ENCODE measurements at regions not wholly inside any gene's neighbourhood (a gene's known extent, or its start where the extent isn't known, plus 50 kb on each side); places are given as distances from the start of the nearest gene placed in this dataset.

DNA sequence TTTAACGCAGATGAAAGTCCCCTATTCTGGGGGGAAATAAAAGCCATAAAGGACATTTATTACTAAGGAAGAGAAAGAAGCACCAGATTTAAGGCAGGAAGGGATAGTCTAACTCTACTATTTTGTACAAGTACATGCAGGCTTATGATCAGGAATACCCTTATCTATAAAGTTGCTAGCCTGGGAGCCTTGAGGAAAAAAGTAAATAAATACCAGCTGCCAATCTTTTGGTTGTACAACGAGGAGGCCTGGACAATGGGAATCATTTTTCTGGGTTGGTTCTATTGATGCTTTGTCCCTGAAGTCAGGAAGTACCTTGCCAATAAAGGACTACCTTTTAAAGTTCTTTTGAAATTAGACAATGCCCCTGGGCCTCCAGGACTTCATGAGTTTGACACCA, 367.8 kb downstream of the LMO4 start:
- H3K36me3 ChIP-seq (ENCODE audit: control insufficient read depth in 3 of 3, insufficient read depth in 2 of 3, low read depth in 1 of 3, low read length in 3 of 3), result no peaks in the 10 kb centered on the region
- peaks cover 0 to 18% of the 10 kb centered on the region in 2 donors for H3K9me3 ChIP-seq (ENCODE audit: control insufficient read depth in 2 of 2, insufficient read depth in 1 of 2, low read depth in 1 of 2, low read length in 1 of 2)
- H3K4me1 ChIP-seq (ENCODE audit: control insufficient read depth in 3 of 3, insufficient read depth in 2 of 3, low read depth in 1 of 3, low read length in 2 of 3), result no peaks in the 10 kb centered on the region
- no peak for FAIRE-seq
- H3K4me3 ChIP-seq (ENCODE audit: low read depth in 1 of 3, low read length in 3 of 3), result no peak overlapping the region
- DNase-seq, result no peak
- WGBS, 3 donors, result 50 to 68% (median 58%) methylated on average over 2 of the region's 2 CpGs
- no peak overlapping the region for H3K27ac ChIP-seq (ENCODE audit: low read depth in 1 of 3, low read length in 2 of 3)
- H3K27me3 ChIP-seq (ENCODE audit: control insufficient read depth in 3 of 3, insufficient read depth in 3 of 3, low read length in 3 of 3), result no peaks in the 10 kb centered on the region

GRCh38 chr1:87702455-87702854, 373.8 kb downstream of the LMO4 start:
- H3K36me3 ChIP-seq (ENCODE audit: control insufficient read depth in 3 of 3, insufficient read depth in 2 of 3, low read depth in 1 of 3, low read length in 3 of 3), result no peaks in the 10 kb centered on the region
- no peak for DNase-seq
- no peak for FAIRE-seq
- H3K4me3 ChIP-seq (ENCODE audit: low read depth in 1 of 3, low read length in 3 of 3), result no peak overlapping the region
- no peaks in the 10 kb centered on the region for H3K27me3 ChIP-seq (ENCODE audit: control insufficient read depth in 3 of 3, insufficient read depth in 3 of 3, low read length in 3 of 3)
- H3K27ac ChIP-seq (ENCODE audit: low read depth in 1 of 3, low read length in 2 of 3), result no peak overlapping the region
- no peaks in the 10 kb centered on the region for H3K4me1 ChIP-seq (ENCODE audit: control insufficient read depth in 3 of 3, insufficient read depth in 2 of 3, low read depth in 1 of 3, low read length in 2 of 3)
- H3K9me3 ChIP-seq (ENCODE audit: control insufficient read depth in 2 of 2, insufficient read depth in 1 of 2, low read depth in 1 of 2, low read length in 1 of 2), result peaks cover 0 to 35% of the 10 kb centered on the region in 2 donors
- 94 to 100% (median 95%) methylated on average over 2 of the region's 2 CpGs for WGBS, 3 donors

DNA sequence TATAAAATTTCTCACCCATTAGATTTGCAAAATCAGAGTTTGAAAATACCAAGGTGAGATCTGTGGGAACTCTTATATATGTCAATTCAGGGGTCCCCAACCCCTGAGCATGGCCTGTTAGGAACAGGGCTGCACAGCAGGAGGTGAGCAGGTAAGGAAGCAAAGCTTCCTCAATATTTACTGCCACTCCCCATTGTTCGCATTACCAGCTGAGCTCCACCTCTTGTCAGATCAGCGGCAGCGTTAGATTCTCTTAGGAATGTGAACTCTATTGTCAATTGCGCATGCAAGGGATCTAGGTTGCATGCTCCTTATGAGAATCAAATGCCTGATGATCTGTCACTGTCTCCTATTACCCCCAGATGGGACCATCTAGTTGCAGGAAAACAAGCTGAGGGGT, 376.6 kb downstream of the LMO4 start:
- H3K27me3 ChIP-seq (ENCODE audit: control insufficient read depth in 3 of 3, insufficient read depth in 3 of 3, low read length in 3 of 3), result no peaks in the 10 kb centered on the region
- FAIRE-seq, result no peak
- WGBS, 3 donors, result 96 to 99% (median 96%) methylated on average over 4 of the region's 4 CpGs
- H3K9me3 ChIP-seq (ENCODE audit: control insufficient read depth in 2 of 2, insufficient read depth in 1 of 2, low read depth in 1 of 2, low read length in 1 of 2), result peaks cover 0 to 30% of the 10 kb centered on the region in 2 donors
- no peak overlapping the region for H3K27ac ChIP-seq (ENCODE audit: low read depth in 1 of 3, low read length in 2 of 3)
- no peaks in the 10 kb centered on the region for H3K36me3 ChIP-seq (ENCODE audit: control insufficient read depth in 3 of 3, insufficient read depth in 2 of 3, low read depth in 1 of 3, low read length in 3 of 3)
- DNase-seq, result no peak
- H3K4me3 ChIP-seq (ENCODE audit: low read depth in 1 of 3, low read length in 3 of 3), result no peak overlapping the region
- peaks cover 0 to 5% (median 0%) of the 10 kb centered on the region in 3 donors for H3K4me1 ChIP-seq (ENCODE audit: control insufficient read depth in 3 of 3, insufficient read depth in 2 of 3, low read depth in 1 of 3, low read length in 2 of 3)

DNA sequence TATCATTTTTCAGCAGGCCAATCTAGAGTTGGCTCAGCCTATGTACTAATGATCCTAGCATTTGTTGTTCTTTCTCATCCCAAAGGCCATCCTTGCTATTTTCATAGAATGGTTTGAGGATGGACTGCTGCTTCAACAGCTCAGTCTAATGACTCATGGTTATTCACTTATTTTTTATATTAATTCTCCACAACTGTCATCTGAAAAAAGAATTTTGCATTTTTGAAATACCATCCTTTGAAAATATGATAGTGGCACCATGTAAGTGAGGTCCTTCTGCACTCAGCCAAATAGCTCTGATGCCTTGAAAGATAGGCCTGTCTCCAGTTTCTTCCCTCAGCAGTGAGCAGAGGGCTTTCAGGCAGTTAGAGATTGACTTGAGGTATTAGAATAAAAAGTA, 377.5 kb downstream of the LMO4 start:
- Histone ChIP-seq H3K27me3 (ENCODE audit: control insufficient read depth in 3 of 3, insufficient read depth in 3 of 3, low read length in 3 of 3) (no peaks in the 10 kb centered on the region), H3K4me1 (ENCODE audit: control insufficient read depth in 3 of 3, insufficient read depth in 2 of 3, low read depth in 1 of 3, low read length in 2 of 3) (peaks cover 0 to 5% (median 0%) of the 10 kb centered on the region in 3 donors), H3K36me3 (ENCODE audit: control insufficient read depth in 3 of 3, insufficient read depth in 2 of 3, low read depth in 1 of 3, low read length in 3 of 3) (no peaks in the 10 kb centered on the region), H3K27ac (ENCODE audit: low read depth in 1 of 3, low read length in 2 of 3) (peak overlapping the region in 1 of 3 donors; percentile 35), H3K9me3 (ENCODE audit: control insufficient read depth in 2 of 2, insufficient read depth in 1 of 2, low read depth in 1 of 2, low read length in 1 of 2) (peaks cover 0 to 22% of the 10 kb centered on the region in 2 donors), H3K4me3 (ENCODE audit: low read depth in 1 of 3, low read length in 3 of 3) (no peak overlapping the region)
- FAIRE-seq, result no peak
- DNase-seq, result no peak

DNA sequence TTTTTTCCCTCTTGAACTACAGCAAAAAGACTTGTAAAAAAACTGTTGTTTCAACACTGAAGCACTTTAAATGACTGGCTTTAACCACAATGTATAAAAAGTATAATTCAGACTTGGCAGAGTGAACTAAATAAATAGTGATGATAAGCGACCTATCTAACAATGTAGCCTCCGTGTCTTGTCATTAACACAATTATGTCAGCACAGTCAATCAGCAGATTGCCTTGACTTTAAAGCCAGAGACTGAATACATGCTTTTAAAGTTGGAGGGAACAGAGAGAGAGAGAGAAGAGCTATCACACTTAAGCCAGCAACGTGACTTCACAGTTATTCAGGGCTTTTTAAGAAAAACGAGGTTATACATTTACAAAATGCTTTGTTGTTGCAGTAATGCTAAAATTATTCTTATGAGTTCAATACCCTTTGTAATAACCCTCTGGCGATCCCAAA, 378.1 kb downstream of the LMO4 start:
- Histone ChIP-seq H3K9me3 (ENCODE audit: control insufficient read depth in 2 of 2, insufficient read depth in 1 of 2, low read depth in 1 of 2, low read length in 1 of 2) (peaks cover 0 to 18% of the 10 kb centered on the region in 2 donors), H3K4me3 (ENCODE audit: low read depth in 1 of 3, low read length in 3 of 3) (no peak overlapping the region), H3K27me3 (ENCODE audit: control insufficient read depth in 3 of 3, insufficient read depth in 3 of 3, low read length in 3 of 3) (no peaks in the 10 kb centered on the region), H3K36me3 (ENCODE audit: control insufficient read depth in 3 of 3, insufficient read depth in 2 of 3, low read depth in 1 of 3, low read length in 3 of 3) (no peaks in the 10 kb centered on the region), H3K27ac (ENCODE audit: low read depth in 1 of 3, low read length in 2 of 3) (peak overlapping the region in 1 of 3 donors; percentile 35), H3K4me1 (ENCODE audit: control insufficient read depth in 3 of 3, insufficient read depth in 2 of 3, low read depth in 1 of 3, low read length in 2 of 3) (peaks cover 0 to 11% (median 2%) of the 10 kb centered on the region in 3 donors)
- FAIRE-seq, result no peak
- DNase-seq, result peak in 1 of 2 donors; percentile 48
- 46 to 53% (median 48%) methylated on average over 5 of the region's 5 CpGs for WGBS, 3 donors

- no peak for FAIRE-seq
- H3K4me3 ChIP-seq (ENCODE audit: low read depth in 1 of 3, low read length in 3 of 3), result no peak overlapping the region
- no peak for DNase-seq
- peaks cover 0 to 17% (median 2%) of the 10 kb centered on the region in 3 donors for H3K4me1 ChIP-seq (ENCODE audit: control insufficient read depth in 3 of 3, insufficient read depth in 2 of 3, low read depth in 1 of 3, low read length in 2 of 3)
- peaks cover 0 to 13% of the 10 kb centered on the region in 2 donors for H3K9me3 ChIP-seq (ENCODE audit: control insufficient read depth in 2 of 2, insufficient read depth in 1 of 2, low read depth in 1 of 2, low read length in 1 of 2)
- no peaks in the 10 kb centered on the region for H3K36me3 ChIP-seq (ENCODE audit: control insufficient read depth in 3 of 3, insufficient read depth in 2 of 3, low read depth in 1 of 3, low read length in 3 of 3)
- H3K27me3 ChIP-seq (ENCODE audit: control insufficient read depth in 3 of 3, insufficient read depth in 3 of 3, low read length in 3 of 3), result no peaks in the 10 kb centered on the region
- H3K27ac ChIP-seq (ENCODE audit: low read depth in 1 of 3, low read length in 2 of 3), result peak overlapping the region in 1 of 3 donors; percentile 35
- WGBS, 3 donors, result 85 to 90% (median 89%) methylated on average over 7 of the region's 7 CpGs
Observed at GRCh38 chr1:87707411-87707810, 378.7 kb downstream of the LMO4 start.

GRCh38 chr1:87712261-87713010, 383.8 kb downstream of the LMO4 start:
- peak overlapping the region in 2 of 3 donors; percentile 32 to 46 for H3K27ac ChIP-seq (ENCODE audit: low read depth in 1 of 3, low read length in 2 of 3)
- H3K4me3 ChIP-seq (ENCODE audit: low read depth in 1 of 3, low read length in 3 of 3), result no peak overlapping the region
- no peaks in the 10 kb centered on the region for H3K27me3 ChIP-seq (ENCODE audit: control insufficient read depth in 3 of 3, insufficient read depth in 3 of 3, low read length in 3 of 3)
- H3K9me3 ChIP-seq (ENCODE audit: control insufficient read depth in 2 of 2, insufficient read depth in 1 of 2, low read depth in 1 of 2, low read length in 1 of 2), result no peaks in the 10 kb centered on the region
- no peaks in the 10 kb centered on the region for H3K36me3 ChIP-seq (ENCODE audit: control insufficient read depth in 3 of 3, insufficient read depth in 2 of 3, low read depth in 1 of 3, low read length in 3 of 3)
- WGBS, 3 donors, result 43 to 52% (median 46%) methylated on average over 2 of the region's 2 CpGs
- no peak for FAIRE-seq
- peaks cover 3 to 27% (median 4%) of the 10 kb centered on the region in 3 donors for H3K4me1 ChIP-seq (ENCODE audit: control insufficient read depth in 3 of 3, insufficient read depth in 2 of 3, low read depth in 1 of 3, low read length in 2 of 3)
- DNase-seq, result peak; percentile 71 to 85

DNA sequence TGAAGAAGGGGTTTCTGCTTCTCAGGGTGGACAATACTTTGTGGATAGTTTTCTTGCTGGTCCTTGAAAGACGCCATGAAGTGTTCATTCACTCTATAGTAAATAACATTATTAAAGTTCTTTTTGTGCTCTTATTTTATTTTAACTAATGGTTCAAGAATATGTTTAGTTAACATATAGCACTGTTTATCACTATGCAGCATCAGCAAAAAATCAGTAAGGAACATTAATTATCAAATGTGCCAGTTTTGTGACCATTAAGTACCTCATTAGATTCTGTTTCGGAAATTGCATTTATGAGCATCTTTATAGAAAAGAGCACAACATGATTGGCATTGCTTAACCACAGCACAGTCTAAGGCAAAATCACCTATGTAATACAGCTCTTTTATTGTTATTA, 385.6 kb downstream of the LMO4 start:
- H3K9me3 ChIP-seq (ENCODE audit: control insufficient read depth in 2 of 2, insufficient read depth in 1 of 2, low read depth in 1 of 2, low read length in 1 of 2), result no peaks in the 10 kb centered on the region
- no peak for FAIRE-seq
- no peak overlapping the region for H3K4me3 ChIP-seq (ENCODE audit: low read depth in 1 of 3, low read length in 3 of 3)
- H3K27ac ChIP-seq (ENCODE audit: low read depth in 1 of 3, low read length in 2 of 3), result no peak overlapping the region
- WGBS, 3 donors, result 92 to 98% (median 96%) methylated on average over 2 of the region's 2 CpGs
- H3K4me1 ChIP-seq (ENCODE audit: control insufficient read depth in 3 of 3, insufficient read depth in 2 of 3, low read depth in 1 of 3, low read length in 2 of 3), result peaks cover 4 to 36% (median 4%) of the 10 kb centered on the region in 3 donors
- DNase-seq, result no peak
- no peaks in the 10 kb centered on the region for H3K36me3 ChIP-seq (ENCODE audit: control insufficient read depth in 3 of 3, insufficient read depth in 2 of 3, low read depth in 1 of 3, low read length in 3 of 3)
- H3K27me3 ChIP-seq (ENCODE audit: control insufficient read depth in 3 of 3, insufficient read depth in 3 of 3, low read length in 3 of 3), result no peaks in the 10 kb centered on the region

GRCh38 chr1:87715052-87715451, 386.4 kb downstream of the LMO4 start:
- WGBS, 3 donors, result 82 to 90% (median 90%) methylated on average over 3 of the region's 3 CpGs
- FAIRE-seq, result no peak
- DNase-seq, result no peak

More at GRCh38 chr1:87715052-87715451, 386.4 kb downstream of the LMO4 start:
- H3K27ac ChIP-seq (ENCODE audit: low read depth in 1 of 3, low read length in 2 of 3), result no peak overlapping the region
- H3K27me3 ChIP-seq (ENCODE audit: control insufficient read depth in 3 of 3, insufficient read depth in 3 of 3, low read length in 3 of 3), result no peaks in the 10 kb centered on the region
- H3K36me3 ChIP-seq (ENCODE audit: control insufficient read depth in 3 of 3, insufficient read depth in 2 of 3, low read depth in 1 of 3, low read length in 3 of 3), result no peaks in the 10 kb centered on the region
- no peaks in the 10 kb centered on the region for H3K9me3 ChIP-seq (ENCODE audit: control insufficient read depth in 2 of 2, insufficient read depth in 1 of 2, low read depth in 1 of 2, low read length in 1 of 2)
- H3K4me3 ChIP-seq (ENCODE audit: low read depth in 1 of 3, low read length in 3 of 3), result no peak overlapping the region
- peaks cover 4 to 32% (median 8%) of the 10 kb centered on the region in 3 donors for H3K4me1 ChIP-seq (ENCODE audit: control insufficient read depth in 3 of 3, insufficient read depth in 2 of 3, low read depth in 1 of 3, low read length in 2 of 3)

Measured in small intestine (tissue), 7 donors.